Natural killer cell treated with Interleukin-12 subunit alpha and Interleukin-12 subunit beta and Interleukin-15 and Interleukin-18, amount 100 ng/mL, for 72 hours (primary cell): ENCODE measurements at regions not wholly inside any gene's neighbourhood (a gene's known extent, or its start where the extent isn't known, plus 50 kb on each side); places are given as distances from the start of the nearest gene placed in this dataset.

Source experiments
- ATAC-seq, 2 donors: fragments of 150-1000 bp; cut with Tn5 transposase in 1 of 2; sonication (Bioruptor Pico), chemical (Tn5 transposase) in 1 of 2; 2 replicates each; pipeline ENCODE4 v1.10.0; 2021
- DNase-seq: peaks from one replicate; pipeline ENCODE4 v3.0.0; 2022; ENCODE audit warnings: low spot score
- H3K27ac Mint-ChIP-seq, 2 donors: 1 replicate in 1 of 2; 2 replicates in 1 of 2; pipeline ENCODE4 v1.8.0; 2022; ENCODE audit warnings: mixed read lengths in 2 of 2, mild to moderate bottlenecking in 1 of 2, moderate library complexity in 1 of 2
- H3K27me3 Mint-ChIP-seq, 2 donors: 1 replicate in 1 of 2; 2 replicates in 1 of 2; pipeline ENCODE4 v1.8.0; 2022; ENCODE audit warnings: mixed read lengths in 2 of 2
- H3K36me3 Mint-ChIP-seq: one replicate; pipeline ENCODE4 v1.8.0; 2022; ENCODE audit warnings: mixed read lengths
- H3K4me1 Mint-ChIP-seq, 2 donors: 1 replicate in 1 of 2; 2 replicates in 1 of 2; pipeline ENCODE4 v1.8.0; 2022; ENCODE audit warnings: low read depth in 2 of 2, mixed read lengths in 2 of 2, mild to moderate bottlenecking in 1 of 2
- H3K4me3 Mint-ChIP-seq: one replicate; pipeline ENCODE4 v1.8.0; 2022; ENCODE audit warnings: mixed read lengths
- H3K9me3 Mint-ChIP-seq: 2 replicates; pipeline ENCODE4 v1.8.0; 2022; ENCODE audit warnings: mixed read lengths

- Mint-ChIP-seq H3K36me3 (peaks cover 14% of the 10 kb centered on the region), H3K9me3 (peaks cover 31% of the 10 kb centered on the region), H3K27me3 (no peaks in the 10 kb centered on the region), H3K4me3 (no peak overlapping the region), H3K4me1 (no peaks in the 10 kb centered on the region), H3K27ac (no peak overlapping the region)
- DNase-seq = no peak
- ATAC-seq = no peak
Observed at GRCh38 chr9:23636199-23636598, 189.8 kb downstream of the ELAVL2 start.

- H3K4me3 Mint-ChIP-seq = no peak overlapping the region
- DNase-seq = no peak
- ATAC-seq = no peak
- no peaks in the 10 kb centered on the region for H3K27me3 Mint-ChIP-seq
- peaks cover 8% of the 10 kb centered on the region for H3K36me3 Mint-ChIP-seq
- H3K4me1 Mint-ChIP-seq = no peaks in the 10 kb centered on the region
- no peak overlapping the region for H3K27ac Mint-ChIP-seq
- peaks cover 29% of the 10 kb centered on the region for H3K9me3 Mint-ChIP-seq
Observed at GRCh38 chr9:23638011-23638410, 188.0 kb downstream of the ELAVL2 start.

GRCh38 chr9:23638837-23639426 lies 187.1 kb downstream of the ELAVL2 start:
- H3K9me3 Mint-ChIP-seq = peaks cover 29% of the 10 kb centered on the region
- H3K36me3 Mint-ChIP-seq = peaks cover 8% of the 10 kb centered on the region
- no peaks in the 10 kb centered on the region for H3K4me1 Mint-ChIP-seq
- H3K27me3 Mint-ChIP-seq = no peaks in the 10 kb centered on the region
- no peak for DNase-seq
- H3K4me3 Mint-ChIP-seq = no peak overlapping the region
- ATAC-seq = no peak
- no peak overlapping the region for H3K27ac Mint-ChIP-seq
